ENCODE measurements at regions not wholly inside any gene's neighbourhood (a gene's known extent, or its start where the extent isn't known, plus 50 kb on each side); places are given as distances from the start of the nearest gene placed in this dataset.

GRCh38 chr3:163523375-163523774, 1554.9 kb downstream of the SI start:
- Histone ChIP-seq H4K20me1 (ENCODE audit: insufficient read depth, low read length) (no peaks in the 10 kb centered on the region), H3F3A (ENCODE audit: insufficient read depth, low read length) (no peaks in the 10 kb centered on the region), H3K36me3 (ENCODE audit: insufficient read depth, low read length) (no peaks in the 10 kb centered on the region), H2AFZ (ENCODE audit: low read length) (no peak overlapping the region), H3K9me2 (ENCODE audit: low read depth, low read length) (no peaks in the 10 kb centered on the region), H3K4me2 (ENCODE audit: low read length) (no peak overlapping the region), H3K27ac (ENCODE audit: low read depth, low read length, poor library complexity, severe bottlenecking) (no peak overlapping the region), H3K4me3 (ENCODE audit: low read depth, low read length, poor library complexity, severe bottlenecking) (no peak overlapping the region), H3K27me3 (ENCODE audit: insufficient read depth, low read length) (no peaks in the 10 kb centered on the region), H3K79me2 (ENCODE audit: insufficient read depth, low read length) (no peaks in the 10 kb centered on the region), H3K4me1 (ENCODE audit: insufficient read depth, low read length, severe bottlenecking) (no peaks in the 10 kb centered on the region), H3K9ac (ENCODE audit: low read length) (no peak overlapping the region), H3K9me3 (ENCODE audit: low read length) (no peaks in the 10 kb centered on the region)
- no peak for TF ChIP-seq CTCF (IDR thresholded peaks at IDR 0.05; ENCODE audit: low read length)
- TF ChIP-seq EZH2 (IDR thresholded peaks at IDR 0.05; ENCODE audit: borderline replicate concordance, low read length) = no peak

DNA sequence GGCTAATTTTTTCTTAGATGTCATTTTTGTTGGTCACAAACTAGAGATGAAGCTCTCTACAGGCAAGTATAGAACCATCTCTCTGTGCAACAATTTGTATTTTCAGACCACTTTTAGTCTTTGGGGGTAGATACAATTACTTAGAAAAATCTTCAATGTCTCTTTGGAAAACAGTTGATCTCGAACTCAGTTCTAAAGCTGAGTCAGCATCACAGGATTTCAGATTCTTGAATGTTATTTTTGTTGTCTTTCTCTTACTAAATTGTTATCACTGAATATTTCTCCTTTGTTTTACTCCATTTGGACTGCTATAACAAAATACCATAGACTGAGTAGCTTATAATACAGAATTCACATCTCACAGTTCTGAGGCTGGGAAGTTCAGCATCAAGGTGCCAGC, 1557.0 kb downstream of the SI start:
- no peaks in the 10 kb centered on the region for H3K27me3 ChIP-seq (ENCODE audit: insufficient read depth, low read length)
- no peak for TF ChIP-seq EZH2 (IDR thresholded peaks at IDR 0.05; ENCODE audit: borderline replicate concordance, low read length)
- TF ChIP-seq CTCF (IDR thresholded peaks at IDR 0.05; ENCODE audit: low read length) = no peak
- H3K4me1 ChIP-seq (ENCODE audit: insufficient read depth, low read length, severe bottlenecking) = no peaks in the 10 kb centered on the region
- H3K4me2 ChIP-seq (ENCODE audit: low read length) = no peak overlapping the region
- H3K27ac ChIP-seq (ENCODE audit: low read depth, low read length, poor library complexity, severe bottlenecking) = no peak overlapping the region
- H3K9ac ChIP-seq (ENCODE audit: low read length) = no peak overlapping the region
- H3K36me3 ChIP-seq (ENCODE audit: insufficient read depth, low read length) = no peaks in the 10 kb centered on the region
- no peak overlapping the region for H2AFZ ChIP-seq (ENCODE audit: low read length)
- no peak overlapping the region for H3K4me3 ChIP-seq (ENCODE audit: low read depth, low read length, poor library complexity, severe bottlenecking)
- H4K20me1 ChIP-seq (ENCODE audit: insufficient read depth, low read length) = no peaks in the 10 kb centered on the region
- H3F3A ChIP-seq (ENCODE audit: insufficient read depth, low read length) = no peaks in the 10 kb centered on the region
- H3K9me3 ChIP-seq (ENCODE audit: low read length) = no peaks in the 10 kb centered on the region
- H3K9me2 ChIP-seq (ENCODE audit: low read depth, low read length) = no peaks in the 10 kb centered on the region
- no peaks in the 10 kb centered on the region for H3K79me2 ChIP-seq (ENCODE audit: insufficient read depth, low read length)

GRCh38 chr3:163518065-163518464, 1560.2 kb downstream of the SI start:
- Histone ChIP-seq H3K27me3 (ENCODE audit: insufficient read depth, low read length) (no peaks in the 10 kb centered on the region), H2AFZ (ENCODE audit: low read length) (no peak overlapping the region), H3F3A (ENCODE audit: insufficient read depth, low read length) (no peaks in the 10 kb centered on the region), H4K20me1 (ENCODE audit: insufficient read depth, low read length) (no peaks in the 10 kb centered on the region), H3K27ac (ENCODE audit: low read depth, low read length, poor library complexity, severe bottlenecking) (no peak overlapping the region), H3K4me2 (ENCODE audit: low read length) (no peak overlapping the region), H3K36me3 (ENCODE audit: insufficient read depth, low read length) (no peaks in the 10 kb centered on the region), H3K9ac (ENCODE audit: low read length) (no peak overlapping the region), H3K9me3 (ENCODE audit: low read length) (no peaks in the 10 kb centered on the region), H3K9me2 (ENCODE audit: low read depth, low read length) (no peaks in the 10 kb centered on the region), H3K4me1 (ENCODE audit: insufficient read depth, low read length, severe bottlenecking) (no peaks in the 10 kb centered on the region), H3K79me2 (ENCODE audit: insufficient read depth, low read length) (no peaks in the 10 kb centered on the region), H3K4me3 (ENCODE audit: low read depth, low read length, poor library complexity, severe bottlenecking) (no peak overlapping the region)
- no peak for TF ChIP-seq EZH2 (IDR thresholded peaks at IDR 0.05; ENCODE audit: borderline replicate concordance, low read length)
- TF ChIP-seq CTCF (IDR thresholded peaks at IDR 0.05; ENCODE audit: low read length) = no peak
